ENCODE measurements at regions not wholly inside any gene's neighbourhood (a gene's known extent, or its start where the extent isn't known, plus 50 kb on each side); places are given as distances from the start of the nearest gene placed in this dataset.

DNA sequence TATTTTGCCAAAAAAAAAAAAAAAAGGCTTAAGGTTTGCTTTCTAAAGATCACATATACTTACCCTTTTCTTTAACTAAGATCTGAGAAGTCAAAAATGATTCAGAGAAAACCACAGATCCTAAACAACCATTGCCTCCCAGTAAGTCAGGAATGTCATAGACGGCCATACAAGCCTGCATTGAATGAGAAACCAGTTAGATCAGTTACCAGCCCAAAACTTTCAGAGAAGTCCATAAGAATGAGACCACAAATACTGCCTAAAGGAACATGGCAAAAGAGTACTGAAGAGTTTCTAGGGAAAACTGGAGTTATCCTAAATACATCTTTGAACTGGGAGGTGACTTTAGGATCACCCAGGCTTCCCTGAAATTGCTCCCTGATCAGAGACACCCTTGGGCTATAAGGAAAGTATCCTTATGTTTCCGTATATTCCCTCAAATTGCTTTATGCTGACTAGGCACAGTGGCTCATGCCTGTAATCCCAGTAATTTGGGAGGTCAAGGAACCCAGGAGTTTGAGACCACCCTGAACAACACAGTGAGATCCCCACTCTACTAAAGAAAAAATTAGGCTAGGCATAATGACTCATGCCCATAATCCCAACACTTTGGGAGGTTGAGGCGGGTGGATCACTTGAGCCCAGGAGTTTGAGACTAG is 79.4 kb upstream of the SLC4A11 start:
- DNase-seq (no peak), ATAC-seq (no peak)
- H3K4me3 Mint-ChIP-seq, result no peak overlapping the region
- H3K9me3 Mint-ChIP-seq, result no peaks in the 10 kb centered on the region
- no peaks in the 10 kb centered on the region for H3K4me1 Mint-ChIP-seq
- H3K36me3 Mint-ChIP-seq (ENCODE audit: low read depth), result no peaks in the 10 kb centered on the region
- no peaks in the 10 kb centered on the region for H3K27me3 Mint-ChIP-seq
- no peak overlapping the region for H3K27ac Mint-ChIP-seq

DNA sequence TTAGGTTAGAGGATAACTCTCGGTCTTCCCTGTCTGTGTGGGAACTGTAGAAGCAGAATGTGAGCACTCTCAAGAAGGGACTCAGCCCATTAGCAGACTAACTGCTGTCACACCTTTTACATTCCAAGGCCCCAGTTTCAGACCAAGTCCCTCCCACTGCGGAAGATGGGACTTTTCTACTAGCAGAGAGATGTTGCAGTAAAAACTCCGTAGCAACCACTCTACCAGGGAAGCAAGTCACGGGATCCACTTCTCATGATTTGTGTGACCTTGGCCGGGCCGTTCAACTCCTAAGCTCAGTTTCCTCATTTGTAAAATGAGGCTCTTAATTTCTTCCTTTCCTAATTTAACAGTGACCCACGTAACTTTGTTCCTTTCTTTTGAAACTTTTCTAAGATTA is 77.1 kb upstream of the SLC4A11 start:
- Mint-ChIP-seq H3K4me3 (no peak overlapping the region), H3K36me3 (ENCODE audit: low read depth) (no peaks in the 10 kb centered on the region), H3K27me3 (no peaks in the 10 kb centered on the region), H3K4me1 (no peaks in the 10 kb centered on the region), H3K27ac (no peak overlapping the region), H3K9me3 (no peaks in the 10 kb centered on the region)
- no peak for DNase-seq
- no peak for ATAC-seq

DNA sequence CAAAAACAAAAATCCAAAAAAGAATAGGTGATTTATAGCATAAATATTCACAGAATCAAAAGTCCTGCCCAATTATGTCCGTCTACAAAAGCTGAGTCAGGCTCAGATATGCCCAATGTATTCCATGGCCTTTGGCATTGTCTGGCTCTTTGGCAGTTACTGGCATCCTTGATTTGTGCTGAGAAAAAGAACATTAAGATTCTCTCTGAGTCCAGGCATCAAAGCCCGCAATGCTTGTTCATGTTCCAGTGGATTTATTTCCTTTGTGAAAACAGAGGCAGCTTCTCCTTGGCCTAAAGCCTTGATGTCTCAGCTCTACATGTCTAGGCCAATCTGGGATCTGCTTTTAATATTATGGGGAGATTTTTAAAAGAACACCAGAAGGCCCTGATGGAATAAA is 76.1 kb upstream of the SLC4A11 start:
- H3K9me3 Mint-ChIP-seq, result no peaks in the 10 kb centered on the region
- H3K4me1 Mint-ChIP-seq, result no peaks in the 10 kb centered on the region
- DNase-seq (no peak), ATAC-seq (no peak)
- no peak overlapping the region for H3K4me3 Mint-ChIP-seq
- H3K27ac Mint-ChIP-seq, result no peak overlapping the region
- H3K36me3 Mint-ChIP-seq (ENCODE audit: low read depth), result no peaks in the 10 kb centered on the region
- H3K27me3 Mint-ChIP-seq, result no peaks in the 10 kb centered on the region

DNA sequence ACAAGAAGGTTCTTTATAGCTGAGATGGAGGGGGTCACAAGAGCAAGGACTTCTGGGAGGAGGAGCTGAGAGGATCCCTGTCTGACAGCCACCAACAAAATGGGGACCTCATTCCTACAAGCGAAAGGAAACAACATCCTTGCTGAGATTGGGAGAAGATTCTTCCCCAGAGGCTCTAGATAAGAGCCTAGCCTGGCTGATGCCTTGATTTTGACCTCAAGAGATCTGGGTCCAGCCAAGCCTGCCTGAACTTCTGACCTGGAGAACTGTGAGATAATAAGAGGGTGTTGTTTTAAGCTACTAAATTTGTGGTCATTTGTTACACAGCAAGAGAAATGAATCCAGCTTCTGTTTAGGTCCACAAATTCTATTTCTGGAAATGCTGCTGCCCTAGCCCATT is 75.4 kb upstream of the SLC4A11 start:
- no peaks in the 10 kb centered on the region for H3K9me3 Mint-ChIP-seq
- no peaks in the 10 kb centered on the region for H3K27me3 Mint-ChIP-seq
- no peaks in the 10 kb centered on the region for H3K36me3 Mint-ChIP-seq (ENCODE audit: low read depth)
- H3K4me1 Mint-ChIP-seq, result no peaks in the 10 kb centered on the region
- no peak for DNase-seq
- no peak for ATAC-seq
- H3K4me3 Mint-ChIP-seq, result no peak overlapping the region
- H3K27ac Mint-ChIP-seq, result no peak overlapping the region

DNA sequence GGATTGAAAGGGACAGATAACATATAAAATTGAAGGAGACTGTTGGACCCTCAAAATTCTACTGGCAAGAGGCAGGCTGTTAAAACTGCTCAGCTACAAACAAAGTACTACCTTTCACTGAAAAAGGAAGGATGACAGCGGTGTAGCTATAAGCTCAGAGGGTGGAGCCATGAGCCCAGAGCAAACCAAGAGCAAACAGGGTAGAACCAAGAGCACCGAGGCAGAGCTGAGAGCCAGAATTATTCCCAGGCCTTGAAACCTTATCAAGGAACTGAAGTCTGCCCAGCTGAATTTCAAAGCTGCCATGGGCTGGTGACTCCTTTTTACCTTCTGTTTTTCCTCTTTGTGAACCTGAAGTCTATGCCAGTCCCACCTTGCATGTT is 74.7 kb upstream of the SLC4A11 start:
- no peaks in the 10 kb centered on the region for H3K4me1 Mint-ChIP-seq
- H3K27me3 Mint-ChIP-seq, result no peaks in the 10 kb centered on the region
- no peaks in the 10 kb centered on the region for H3K36me3 Mint-ChIP-seq (ENCODE audit: low read depth)
- no peak for ATAC-seq
- no peak overlapping the region for H3K4me3 Mint-ChIP-seq
- H3K9me3 Mint-ChIP-seq, result no peaks in the 10 kb centered on the region
- H3K27ac Mint-ChIP-seq, result no peak overlapping the region
- DNase-seq, result no peak

DNA sequence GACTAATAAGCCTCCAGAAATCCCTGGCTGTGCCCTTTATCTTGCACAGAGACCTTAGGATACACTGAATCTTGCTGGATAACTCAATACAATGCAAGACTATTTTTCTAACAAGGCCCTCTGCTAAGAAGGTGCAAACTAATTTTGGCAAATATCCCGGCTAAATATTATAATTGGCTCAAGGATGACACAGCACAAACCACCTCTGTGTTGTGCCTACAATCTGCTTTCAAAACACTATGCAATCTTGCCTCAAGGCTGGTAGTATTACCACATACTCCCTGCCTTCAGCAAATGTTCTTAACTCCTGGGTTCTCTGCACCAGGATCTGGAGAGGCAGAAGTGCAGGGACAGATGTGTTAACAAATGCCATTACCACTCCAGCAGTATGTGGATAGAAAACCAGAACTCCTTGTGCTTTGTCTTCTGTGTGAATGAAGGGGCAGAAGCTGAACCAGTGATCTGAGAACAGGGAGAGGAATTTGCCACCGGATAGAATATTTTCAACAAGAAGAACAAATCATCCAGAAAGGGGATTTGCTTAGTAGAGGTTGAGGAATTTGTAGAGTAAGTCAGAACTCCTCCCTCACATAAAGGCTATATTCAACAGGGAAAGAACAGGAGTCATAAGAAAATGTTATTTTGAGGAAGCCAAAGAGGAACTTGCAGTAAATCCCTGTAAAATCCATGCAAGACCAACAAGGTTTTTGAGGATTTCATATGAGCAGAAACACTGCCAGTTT is 74.1 kb upstream of the SLC4A11 start:
- ATAC-seq, result no peak
- Mint-ChIP-seq H3K36me3 (ENCODE audit: low read depth) (no peaks in the 10 kb centered on the region), H3K27ac (no peak overlapping the region), H3K4me3 (no peak overlapping the region), H3K27me3 (no peaks in the 10 kb centered on the region), H3K4me1 (no peaks in the 10 kb centered on the region), H3K9me3 (no peaks in the 10 kb centered on the region)
- DNase-seq, result no peak

DNA sequence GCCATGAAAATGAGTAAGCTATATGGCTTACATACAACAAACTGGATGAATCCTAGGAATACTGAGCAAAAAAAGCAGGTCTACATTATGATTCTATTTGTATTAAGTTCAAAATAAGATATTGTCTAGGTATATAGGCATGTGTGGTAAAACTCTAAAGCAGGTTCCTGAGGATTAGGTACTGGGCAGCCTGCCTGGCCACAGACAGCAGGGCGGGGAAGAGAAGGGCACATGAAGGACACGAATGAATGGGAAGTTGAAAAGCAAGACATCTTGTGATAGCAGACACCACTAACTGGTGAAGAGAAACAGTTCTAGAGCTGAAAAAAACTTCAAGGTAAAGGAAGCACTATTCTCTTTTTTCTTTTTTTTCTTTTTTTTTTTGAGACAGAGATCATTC is 72.6 kb upstream of the SLC4A11 start:
- Mint-ChIP-seq H3K27ac (no peak overlapping the region), H3K36me3 (ENCODE audit: low read depth) (no peaks in the 10 kb centered on the region), H3K4me3 (no peak overlapping the region), H3K9me3 (no peaks in the 10 kb centered on the region), H3K4me1 (no peaks in the 10 kb centered on the region), H3K27me3 (no peaks in the 10 kb centered on the region)
- ATAC-seq (no peak), DNase-seq (no peak)

DNA sequence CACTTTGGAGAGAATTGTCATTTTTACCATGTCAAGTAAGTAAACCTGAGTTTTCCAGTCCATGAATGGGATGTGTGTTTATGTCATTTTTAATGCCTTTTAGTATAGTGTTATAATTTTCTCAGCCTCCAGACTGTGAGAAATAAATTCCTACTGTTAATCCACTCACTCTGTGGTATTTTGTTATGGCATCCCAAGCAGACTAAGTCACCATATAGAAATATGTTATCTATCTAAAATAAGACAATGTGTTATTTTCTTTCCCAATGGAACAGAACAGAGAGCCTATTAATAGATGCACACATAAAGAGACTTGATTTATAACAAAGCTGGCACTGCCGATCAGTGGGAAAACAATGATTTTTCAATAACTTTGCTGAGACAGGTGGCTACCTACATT is 70.2 kb upstream of the SLC4A11 start:
- H3K9me3 Mint-ChIP-seq, result no peaks in the 10 kb centered on the region
- DNase-seq (no peak), ATAC-seq (no peak)
- no peaks in the 10 kb centered on the region for H3K4me1 Mint-ChIP-seq
- no peaks in the 10 kb centered on the region for H3K36me3 Mint-ChIP-seq (ENCODE audit: low read depth)
- H3K27ac Mint-ChIP-seq, result no peak overlapping the region
- H3K4me3 Mint-ChIP-seq, result no peak overlapping the region
- H3K27me3 Mint-ChIP-seq, result no peaks in the 10 kb centered on the region

DNA sequence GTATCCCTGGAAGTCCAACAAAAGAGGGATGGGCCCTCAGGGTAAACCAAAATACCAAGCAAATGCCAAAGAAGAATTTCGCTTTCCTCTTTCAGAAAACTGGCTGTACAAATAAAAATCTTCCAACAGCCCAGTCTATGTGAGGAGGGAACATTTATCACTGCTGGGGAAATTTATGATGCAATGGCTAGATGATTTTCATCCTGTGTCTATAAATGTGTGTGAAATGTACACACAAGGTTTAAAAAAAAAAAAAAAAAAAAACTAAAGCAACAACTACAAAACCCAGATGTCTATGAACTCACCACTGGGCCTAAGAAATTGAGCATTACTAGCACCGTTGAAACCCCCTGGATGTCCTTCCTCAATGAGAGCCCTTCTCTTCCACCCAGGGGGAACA is 68.7 kb upstream of the SLC4A11 start:
- ATAC-seq, result no peak
- no peak overlapping the region for H3K4me3 Mint-ChIP-seq
- H3K27me3 Mint-ChIP-seq, result no peaks in the 10 kb centered on the region
- H3K27ac Mint-ChIP-seq, result no peak overlapping the region
- H3K4me1 Mint-ChIP-seq, result no peaks in the 10 kb centered on the region
- no peaks in the 10 kb centered on the region for H3K9me3 Mint-ChIP-seq
- DNase-seq, result no peak
- H3K36me3 Mint-ChIP-seq (ENCODE audit: low read depth), result no peaks in the 10 kb centered on the region

DNA sequence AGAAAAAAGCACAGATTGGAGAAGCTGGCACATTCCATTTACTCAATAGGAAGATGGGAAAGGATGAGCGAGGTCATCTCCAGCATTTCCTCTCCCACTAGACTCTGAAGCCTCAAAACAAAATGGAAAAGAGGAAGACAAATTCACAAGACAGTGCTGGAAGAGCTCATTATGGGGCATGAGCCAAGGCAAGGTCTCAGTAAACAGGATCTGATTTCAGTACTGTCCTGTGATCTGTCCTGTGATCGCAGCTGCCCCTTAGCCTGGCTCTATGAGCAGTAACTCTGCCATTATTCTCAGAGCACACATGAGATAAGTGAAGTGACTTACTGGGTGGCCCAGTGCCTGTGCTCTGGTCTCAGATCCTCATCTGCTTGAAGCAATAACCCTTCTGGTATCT is 68.1 kb upstream of the SLC4A11 start:
- Mint-ChIP-seq H3K27me3 (no peaks in the 10 kb centered on the region), H3K27ac (no peak overlapping the region), H3K9me3 (no peaks in the 10 kb centered on the region), H3K36me3 (ENCODE audit: low read depth) (no peaks in the 10 kb centered on the region), H3K4me3 (no peak overlapping the region), H3K4me1 (no peaks in the 10 kb centered on the region)
- DNase-seq (no peak), ATAC-seq (no peak)

DNA sequence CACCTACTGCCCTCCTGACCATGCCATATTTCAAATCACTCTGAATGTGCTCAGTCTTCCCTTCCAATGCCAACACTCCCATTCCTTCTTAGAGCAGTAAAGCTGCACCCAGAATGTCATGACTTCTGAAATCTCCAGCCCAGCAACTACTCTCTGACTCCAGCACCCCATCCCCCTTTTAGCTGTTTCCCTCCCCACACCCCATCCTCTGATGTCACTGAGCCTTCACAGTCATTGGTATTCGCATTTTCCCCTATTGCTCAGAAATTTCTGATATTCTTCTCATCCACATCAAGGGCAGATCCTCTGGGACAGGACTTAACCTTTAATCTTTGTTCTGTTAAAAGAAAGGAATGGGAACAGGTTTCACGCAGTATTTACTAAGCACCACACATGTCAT is 67.1 kb upstream of the SLC4A11 start:
- DNase-seq (no peak), ATAC-seq (no peak)
- no peaks in the 10 kb centered on the region for H3K9me3 Mint-ChIP-seq
- no peaks in the 10 kb centered on the region for H3K36me3 Mint-ChIP-seq (ENCODE audit: low read depth)
- H3K4me3 Mint-ChIP-seq, result no peak overlapping the region
- H3K27ac Mint-ChIP-seq, result no peak overlapping the region
- H3K4me1 Mint-ChIP-seq, result no peaks in the 10 kb centered on the region
- H3K27me3 Mint-ChIP-seq, result no peaks in the 10 kb centered on the region

DNA sequence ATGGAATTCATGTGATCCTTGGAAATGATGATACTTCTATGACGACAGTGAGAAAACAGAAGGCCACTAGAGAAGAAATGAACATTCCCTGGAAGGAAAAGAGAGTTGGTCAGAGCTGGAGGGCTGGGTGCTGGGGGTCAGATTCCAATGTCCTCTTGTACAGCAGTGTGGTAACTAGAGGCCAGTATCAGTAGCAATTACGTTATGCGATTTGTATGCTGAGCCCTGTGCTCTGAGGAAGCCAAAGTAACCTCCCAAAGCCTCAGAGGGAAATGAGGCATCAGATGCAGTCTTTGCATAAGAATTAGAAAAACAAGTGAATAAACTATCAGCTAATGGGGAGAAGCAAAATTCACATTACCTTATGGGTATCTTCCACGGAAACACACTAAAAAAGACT is 65.5 kb upstream of the SLC4A11 start:
- Mint-ChIP-seq H3K27ac (no peak overlapping the region), H3K36me3 (ENCODE audit: low read depth) (no peaks in the 10 kb centered on the region), H3K27me3 (no peaks in the 10 kb centered on the region), H3K9me3 (no peaks in the 10 kb centered on the region), H3K4me1 (no peaks in the 10 kb centered on the region), H3K4me3 (no peak overlapping the region)
- no peak for DNase-seq
- ATAC-seq, result no peak

DNA sequence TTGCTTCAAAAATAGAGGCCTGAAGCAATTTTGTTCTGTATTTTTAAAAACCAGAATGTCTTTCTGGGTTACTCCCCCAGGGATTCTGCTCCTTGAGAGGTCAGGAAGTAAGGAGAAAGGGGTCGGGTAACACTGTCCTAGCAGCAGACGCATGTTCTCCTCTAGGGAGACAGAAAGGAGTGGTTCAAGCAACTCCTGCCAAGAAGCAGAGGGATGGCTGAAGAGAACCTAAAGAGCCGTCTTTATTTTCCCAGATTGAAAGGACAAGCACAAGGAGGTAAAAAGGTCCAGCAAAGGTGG is 58.0 kb upstream of the SLC4A11 start:
- Mint-ChIP-seq H3K27ac (no peak overlapping the region), H3K4me1 (no peaks in the 10 kb centered on the region), H3K27me3 (no peaks in the 10 kb centered on the region), H3K4me3 (no peak overlapping the region), H3K9me3 (no peaks in the 10 kb centered on the region), H3K36me3 (ENCODE audit: low read depth) (no peaks in the 10 kb centered on the region)
- ATAC-seq (no peak), DNase-seq (no peak)

DNA sequence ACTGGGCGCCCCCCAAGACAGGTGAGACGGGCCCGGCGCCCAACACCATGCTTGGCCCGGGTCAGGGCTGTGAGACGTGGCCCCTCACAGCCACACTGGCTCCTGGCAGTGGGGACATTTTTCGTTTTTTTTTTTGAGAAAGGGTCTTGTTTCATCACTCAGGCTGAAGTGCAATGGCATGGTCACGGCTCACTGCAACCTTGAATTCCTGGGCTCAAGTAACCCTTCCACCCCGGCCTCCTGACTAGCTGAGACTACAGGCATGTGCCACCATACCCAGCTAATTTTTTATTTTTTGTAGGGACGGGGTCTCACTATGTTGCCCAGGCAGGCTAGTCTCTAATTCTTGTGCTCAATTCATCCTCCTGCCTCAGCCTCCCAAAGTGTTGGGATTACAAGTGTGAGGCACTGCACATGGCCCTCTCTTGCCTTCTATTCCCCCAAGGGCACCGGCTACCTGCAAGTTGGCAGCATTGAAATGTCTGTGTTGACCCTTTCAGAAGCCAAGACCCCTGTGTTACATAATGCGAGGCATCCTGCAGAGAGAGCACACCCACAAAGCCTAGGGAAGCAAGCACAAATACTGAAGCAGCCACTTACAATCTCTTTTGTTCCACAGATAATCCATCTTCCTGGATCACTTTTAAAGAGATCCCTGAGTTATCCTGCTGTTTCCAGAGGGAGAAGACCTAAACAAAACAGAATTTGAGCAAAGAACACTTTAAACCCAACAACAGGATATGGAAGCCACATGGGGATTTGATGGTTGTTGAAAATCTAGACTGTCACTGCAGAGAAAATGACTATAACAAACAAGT is 57.5 kb upstream of the SLC4A11 start:
- no peak overlapping the region for H3K4me3 Mint-ChIP-seq
- H3K36me3 Mint-ChIP-seq (ENCODE audit: low read depth), result no peaks in the 10 kb centered on the region
- H3K27ac Mint-ChIP-seq, result no peak overlapping the region
- no peaks in the 10 kb centered on the region for H3K9me3 Mint-ChIP-seq
- no peaks in the 10 kb centered on the region for H3K4me1 Mint-ChIP-seq
- DNase-seq (no peak), ATAC-seq (no peak)
- H3K27me3 Mint-ChIP-seq, result no peaks in the 10 kb centered on the region
